ENCODE measurements at regions not wholly inside any gene's neighbourhood (a gene's known extent, or its start where the extent isn't known, plus 50 kb on each side); places are given as distances from the start of the nearest gene placed in this dataset.

GRCh38 chr16:85293904-85294642, 181.8 kb upstream of the CIBAR2 start:
- Histone ChIP-seq H3K27me3 (ENCODE audit: low read depth, low read length) (no peaks in the 10 kb centered on the region), H3K4me1 (ENCODE audit: low read length) (no peaks in the 10 kb centered on the region)

GRCh38 chr16:85294810-85295508, 182.7 kb upstream of the CIBAR2 start:
- Histone ChIP-seq H3K4me3 (ENCODE audit: low read length) (no peak overlapping the region), H3K27ac (ENCODE audit: low read length) (no peak overlapping the region), H4K20me1 (ENCODE audit: insufficient read depth, low read length) (no peaks in the 10 kb centered on the region), H3K9ac (ENCODE audit: low read length) (no peak overlapping the region), H3K27me3 (ENCODE audit: low read depth, low read length) (no peaks in the 10 kb centered on the region), H2AFZ (ENCODE audit: low read depth, low read length) (no peak overlapping the region), H3K4me2 (ENCODE audit: low read length) (no peak overlapping the region), H3K9me3 (ENCODE audit: insufficient read depth, low read length) (no peaks in the 10 kb centered on the region), H3K4me1 (ENCODE audit: low read length) (no peaks in the 10 kb centered on the region), H3K36me3 (replicated peaks; ENCODE audit: low read depth, low read length) (no peaks in the 10 kb centered on the region), H3K79me2 (ENCODE audit: low read length) (no peaks in the 10 kb centered on the region)
- TF ChIP-seq EZH2phosphoT487 (IDR thresholded peaks at IDR 0.05; ENCODE audit: low read depth) (no peak), CTCF (IDR thresholded peaks at IDR 0.05; ENCODE audit: low read depth, low read length) (no peak)

More at GRCh38 chr16:85293904-85294642, 181.8 kb upstream of the CIBAR2 start:
- Histone ChIP-seq H4K20me1 (ENCODE audit: insufficient read depth, low read length) (no peaks in the 10 kb centered on the region), H3K9me3 (ENCODE audit: insufficient read depth, low read length) (no peaks in the 10 kb centered on the region), H3K79me2 (ENCODE audit: low read length) (no peaks in the 10 kb centered on the region), H3K4me2 (ENCODE audit: low read length) (no peak overlapping the region), H3K9ac (ENCODE audit: low read length) (no peak overlapping the region), H3K27ac (ENCODE audit: low read length) (no peak overlapping the region), H3K36me3 (replicated peaks; ENCODE audit: low read depth, low read length) (no peaks in the 10 kb centered on the region), H3K4me3 (ENCODE audit: low read length) (no peak overlapping the region), H2AFZ (ENCODE audit: low read depth, low read length) (no peak overlapping the region)
- no peak for TF ChIP-seq EZH2phosphoT487 (IDR thresholded peaks at IDR 0.05; ENCODE audit: low read depth)
- TF ChIP-seq CTCF (IDR thresholded peaks at IDR 0.05; ENCODE audit: low read depth, low read length): no peak

GRCh38 chr16:85296859-85297660, 184.8 kb upstream of the CIBAR2 start:
- Histone ChIP-seq H3K79me2 (ENCODE audit: low read length) (no peaks in the 10 kb centered on the region), H3K9ac (ENCODE audit: low read length) (no peak overlapping the region), H2AFZ (ENCODE audit: low read depth, low read length) (0 out of 2 replicates have a peak overlapping the region, but pooled peaks have one; percentile 54), H3K9me3 (ENCODE audit: insufficient read depth, low read length) (no peaks in the 10 kb centered on the region), H3K4me3 (ENCODE audit: low read length) (no peak overlapping the region), H3K27me3 (ENCODE audit: low read depth, low read length) (peaks cover 4% of the 10 kb centered on the region; the same call in 1 of the 2 replicates), H4K20me1 (ENCODE audit: insufficient read depth, low read length) (no peaks in the 10 kb centered on the region), H3K4me2 (ENCODE audit: low read length) (no peak overlapping the region), H3K27ac (ENCODE audit: low read length) (no peak overlapping the region), H3K36me3 (replicated peaks; ENCODE audit: low read depth, low read length) (no peaks in the 10 kb centered on the region), H3K4me1 (ENCODE audit: low read length) (no peaks in the 10 kb centered on the region)
- TF ChIP-seq EZH2phosphoT487 (IDR thresholded peaks at IDR 0.05; ENCODE audit: low read depth) (no peak), CTCF (IDR thresholded peaks at IDR 0.05; ENCODE audit: low read depth, low read length) (peak; percentile 66)

GRCh38 chr16:85297881-85298280, 185.6 kb upstream of the CIBAR2 start:
- Histone ChIP-seq H3K4me2 (ENCODE audit: low read length) (no peak overlapping the region), H3K9me3 (ENCODE audit: insufficient read depth, low read length) (no peaks in the 10 kb centered on the region), H3K27me3 (ENCODE audit: low read depth, low read length) (peaks cover 4% of the 10 kb centered on the region; the same call in 1 of the 2 replicates), H3K4me1 (ENCODE audit: low read length) (peaks cover under 1% of the 10 kb centered on the region; the same call in 1 of the 2 replicates), H3K4me3 (ENCODE audit: low read length) (no peak overlapping the region), H3K79me2 (ENCODE audit: low read length) (no peaks in the 10 kb centered on the region), H4K20me1 (ENCODE audit: insufficient read depth, low read length) (no peaks in the 10 kb centered on the region), H3K27ac (ENCODE audit: low read length) (no peak overlapping the region), H3K36me3 (replicated peaks; ENCODE audit: low read depth, low read length) (no peaks in the 10 kb centered on the region), H3K9ac (ENCODE audit: low read length) (no peak overlapping the region), H2AFZ (ENCODE audit: low read depth, low read length) (no peak overlapping the region)
- no peak for TF ChIP-seq CTCF (IDR thresholded peaks at IDR 0.05; ENCODE audit: low read depth, low read length)
- TF ChIP-seq EZH2phosphoT487 (IDR thresholded peaks at IDR 0.05; ENCODE audit: low read depth): no peak
